ENCODE measurements at regions not wholly inside any gene's neighbourhood (a gene's known extent, or its start where the extent isn't known, plus 50 kb on each side); places are given as distances from the start of the nearest gene placed in this dataset.

GRCh38 chr7:67438913-67439505 lies 442.4 kb downstream of the TYW1 start:
- Histone ChIP-seq H3K4me1 (replicated peaks in 1 of 2) (peaks cover 17 to 24% of the 10 kb centered on the region in 2 donors), H3K4me3 (no peak overlapping the region), H3K27ac (no peak overlapping the region)
- WGBS, 10 experiments = 0 to 100% (median 58%) methylated on average over 1 to 6 of the region's 13 CpGs
- ATAC-seq (replicated peaks in 6 of 8) = peak in 3 of 8 experiments; percentile 12 to 29 (median 15)
- in situ Hi-C loops (cut with MboI; ENCODE audit: low pct_unique_long_range_greater_than_20kb in 2 of 9, low sequenced_read_pairs in 9 of 9, unreplicated experiment in 9 of 9) = no loop called here

DNA sequence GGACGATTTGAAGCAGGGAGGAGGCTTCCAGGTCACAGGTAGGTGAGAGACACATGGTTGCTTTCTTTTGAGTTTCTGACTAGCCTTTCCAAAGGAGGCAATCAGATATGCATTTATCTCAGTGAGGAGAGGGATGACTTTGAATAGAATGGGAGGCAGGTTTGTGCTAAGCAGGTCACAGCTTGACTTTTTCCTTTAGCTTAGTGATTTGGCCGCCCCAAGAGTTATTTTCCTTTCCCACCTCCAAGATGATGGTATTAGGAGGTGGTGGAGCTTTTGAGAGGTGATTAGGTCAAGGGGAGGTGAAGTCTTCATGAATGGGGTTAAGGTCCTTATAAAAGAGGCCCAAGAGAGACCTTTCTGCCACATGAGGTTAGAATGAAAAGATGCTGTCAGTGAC lies 443.7 kb downstream of the TYW1 start:
- 0 to 50% (median 0%) methylated on average over 1 of the region's 2 CpGs; no CpG with 5 or more reads in 7 of the 10 experiments for WGBS, 10 experiments
- no peak overlapping the region for H3K27ac ChIP-seq
- in situ Hi-C loops (cut with MboI; ENCODE audit: low pct_unique_long_range_greater_than_20kb in 2 of 9, low sequenced_read_pairs in 9 of 9, unreplicated experiment in 9 of 9) = no loop called here
- peaks cover 17 to 24% of the 10 kb centered on the region in 2 donors for H3K4me1 ChIP-seq (replicated peaks in 1 of 2)
- no peak for ATAC-seq (replicated peaks in 6 of 8)
- no peak overlapping the region for H3K4me3 ChIP-seq

DNA sequence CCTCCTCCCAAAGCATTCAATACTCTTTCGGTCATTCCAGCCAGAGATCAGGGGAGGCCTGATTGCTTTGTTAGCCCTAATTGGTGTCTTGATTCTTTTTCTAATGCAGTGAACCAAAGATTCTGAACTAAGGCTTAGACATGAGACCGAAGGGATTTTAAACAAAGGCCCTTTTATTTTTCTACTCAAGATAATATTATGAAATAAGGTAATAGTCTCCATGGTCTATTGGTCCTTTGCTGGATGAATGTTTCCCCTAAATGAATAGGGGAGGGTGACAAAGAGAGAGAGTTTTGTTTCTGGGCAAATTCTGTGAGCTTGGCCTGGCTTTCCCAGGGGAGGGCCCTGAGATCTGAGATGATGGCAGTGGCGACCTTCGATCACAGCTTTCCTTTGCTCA lies 449.1 kb downstream of the TYW1 start:
- no peak overlapping the region for H3K4me3 ChIP-seq
- no peak overlapping the region for H3K27ac ChIP-seq
- peaks cover 0 to under 1% of the 10 kb centered on the region in 2 donors for H3K4me1 ChIP-seq (replicated peaks in 1 of 2)
- 10 to 92% (median 49%) methylated on average over 1 to 4 of the region's 4 CpGs for WGBS, 10 experiments
- in situ Hi-C loops (cut with MboI; ENCODE audit: low pct_unique_long_range_greater_than_20kb in 2 of 9, low sequenced_read_pairs in 9 of 9, unreplicated experiment in 9 of 9) = no loop called here
- ATAC-seq (replicated peaks in 6 of 8) = no peak

DNA sequence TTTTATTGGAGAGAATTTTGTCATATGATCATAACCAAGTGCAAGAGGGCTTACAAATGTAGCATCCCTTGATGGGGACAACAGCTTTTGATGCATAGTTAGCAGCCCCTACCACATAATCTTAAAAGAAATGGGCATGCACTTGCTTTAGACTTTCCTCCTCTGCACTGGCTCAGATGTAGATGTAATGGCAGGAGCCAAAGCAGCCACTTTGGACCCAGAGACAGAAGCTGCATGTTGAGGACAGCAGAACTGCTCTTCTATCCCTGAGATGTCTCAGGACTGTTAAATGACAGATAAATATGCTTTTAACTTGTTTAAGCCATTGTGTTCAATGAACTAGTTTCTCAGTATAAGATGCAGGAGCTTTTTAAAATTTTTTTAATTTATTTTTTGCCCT lies 450.7 kb downstream of the TYW1 start:
- ATAC-seq (replicated peaks in 6 of 8) = no peak
- Histone ChIP-seq H3K4me1 (replicated peaks in 1 of 2) (no peaks in the 10 kb centered on the region), H3K27ac (no peak overlapping the region), H3K4me3 (no peak overlapping the region)
- in situ Hi-C loops (cut with MboI; ENCODE audit: low pct_unique_long_range_greater_than_20kb in 2 of 9, low sequenced_read_pairs in 9 of 9, unreplicated experiment in 9 of 9) = no loop called here

GRCh38 chr7:67448271-67448670 lies 451.6 kb downstream of the TYW1 start:
- in situ Hi-C loops (cut with MboI; ENCODE audit: low pct_unique_long_range_greater_than_20kb in 2 of 9, low sequenced_read_pairs in 9 of 9, unreplicated experiment in 9 of 9) = no loop called here
- no peak overlapping the region for H3K4me3 ChIP-seq
- peaks cover under 1 to 5% of the 10 kb centered on the region in 2 donors for H3K4me1 ChIP-seq (replicated peaks in 1 of 2)
- H3K27ac ChIP-seq = no peak overlapping the region
- no peak for ATAC-seq (replicated peaks in 6 of 8)
- 0 to 100% (median 82%) methylated on average over 1 of the region's 1 CpG; no CpG with 5 or more reads in 2 of the 10 experiments for WGBS, 10 experiments

DNA sequence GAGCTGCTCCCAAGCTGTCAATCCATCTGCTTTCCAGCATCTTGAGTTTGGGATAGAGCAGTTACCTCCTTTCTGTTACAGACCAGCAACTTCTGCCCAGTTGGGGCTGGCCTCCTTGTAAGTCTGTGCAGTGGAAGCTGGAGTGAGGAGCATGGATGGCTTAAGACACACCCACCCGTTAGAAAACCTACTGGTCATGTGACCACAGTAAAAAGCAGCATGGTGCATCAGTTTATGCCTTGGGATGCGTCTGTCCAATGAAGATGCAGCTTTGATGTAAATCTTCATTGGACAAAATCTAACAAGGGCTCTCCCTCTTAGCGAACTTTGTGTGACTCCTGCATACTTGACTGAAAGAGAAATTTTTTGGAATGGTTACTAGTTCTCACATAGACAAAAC lies 453.5 kb downstream of the TYW1 start:
- WGBS, 10 experiments = 0 to 88% (median 61%) methylated on average over 1 to 3 of the region's 3 CpGs; no CpG with 5 or more reads in 1 of the 10 experiments
- no peak overlapping the region for H3K27ac ChIP-seq
- no peak for ATAC-seq (replicated peaks in 6 of 8)
- peaks cover 9 to 16% of the 10 kb centered on the region in 2 donors for H3K4me1 ChIP-seq (replicated peaks in 1 of 2)
- no peak overlapping the region for H3K4me3 ChIP-seq
- in situ Hi-C loops (cut with MboI; ENCODE audit: low pct_unique_long_range_greater_than_20kb in 2 of 9, low sequenced_read_pairs in 9 of 9, unreplicated experiment in 9 of 9) = no loop called here

- in situ Hi-C loops (cut with MboI; ENCODE audit: low pct_unique_long_range_greater_than_20kb in 2 of 9, low sequenced_read_pairs in 9 of 9, unreplicated experiment in 9 of 9) = no loop called here
- peaks cover 9 to 16% of the 10 kb centered on the region in 2 donors for H3K4me1 ChIP-seq (replicated peaks in 1 of 2)
- no peak for ATAC-seq (replicated peaks in 6 of 8)
- no peak overlapping the region for H3K27ac ChIP-seq
- WGBS, 10 experiments = 17 to 93% (median 63%) methylated on average over 3 to 6 of the region's 9 CpGs; no CpG with 5 or more reads in 3 of the 10 experiments
- H3K4me3 ChIP-seq = no peak overlapping the region
Measured at GRCh38 chr7:67451306-67451705, 454.7 kb downstream of the TYW1 start.

- Histone ChIP-seq H3K27ac (no peak overlapping the region), H3K4me1 (replicated peaks in 1 of 2) (peaks cover 9 to 16% of the 10 kb centered on the region in 2 donors), H3K4me3 (no peak overlapping the region)
- no peak for ATAC-seq (replicated peaks in 6 of 8)
- 58 to 100% (median 84%) methylated on average over 1 to 6 of the region's 6 CpGs for WGBS, 10 experiments
- in situ Hi-C loops (cut with MboI; ENCODE audit: low pct_unique_long_range_greater_than_20kb in 2 of 9, low sequenced_read_pairs in 9 of 9, unreplicated experiment in 9 of 9) = no loop called here
Measured at GRCh38 chr7:67452516-67453026, 455.9 kb downstream of the TYW1 start.

GRCh38 chr7:67453580-67454380 lies 457.1 kb downstream of the TYW1 start:
- peaks cover 9 to 16% of the 10 kb centered on the region in 2 donors for H3K4me1 ChIP-seq (replicated peaks in 1 of 2)
- peak in 4 of 8 experiments; percentile 74 to 93 (median 92) for ATAC-seq (replicated peaks in 6 of 8)
- no peak overlapping the region for H3K4me3 ChIP-seq
- 16 to 75% (median 52%) methylated on average over 2 to 12 of the region's 16 CpGs; no CpG with 5 or more reads in 1 of the 10 experiments for WGBS, 10 experiments
- in situ Hi-C loops (cut with MboI; ENCODE audit: low pct_unique_long_range_greater_than_20kb in 2 of 9, low sequenced_read_pairs in 9 of 9, unreplicated experiment in 9 of 9) = no loop called here
- peak overlapping the region; percentile 23 to 63 for H3K27ac ChIP-seq

GRCh38 chr7:67455508-67455907 lies 458.9 kb downstream of the TYW1 start:
- Histone ChIP-seq H3K4me1 (replicated peaks in 1 of 2) (peaks cover 9 to 16% of the 10 kb centered on the region in 2 donors), H3K4me3 (no peak overlapping the region), H3K27ac (no peak overlapping the region)
- 17 to 100% (median 75%) methylated on average over 1 of the region's 1 CpG; no CpG with 5 or more reads in 1 of the 10 experiments for WGBS, 10 experiments
- ATAC-seq (replicated peaks in 6 of 8) = no peak
- in situ Hi-C loops (cut with MboI; ENCODE audit: low pct_unique_long_range_greater_than_20kb in 2 of 9, low sequenced_read_pairs in 9 of 9, unreplicated experiment in 9 of 9) = no loop called here

GRCh38 chr7:67462781-67463191 lies 466.2 kb downstream of the TYW1 start:
- H3K4me1 ChIP-seq (replicated peaks in 1 of 2) = peaks cover 13 to 20% of the 10 kb centered on the region in 2 donors
- peak overlapping the region in 1 of 2 donors; percentile 4 for H3K27ac ChIP-seq
- in situ Hi-C loops (cut with MboI; ENCODE audit: low pct_unique_long_range_greater_than_20kb in 2 of 9, low sequenced_read_pairs in 9 of 9, unreplicated experiment in 9 of 9) = no loop called here
- no peak overlapping the region for H3K4me3 ChIP-seq
- 0 to 20% (median 10%) methylated on average over 1 to 5 of the region's 9 CpGs; no CpG with 5 or more reads in 6 of the 10 experiments for WGBS, 10 experiments
- peak in 7 of 8 experiments; percentile 16 to 99 (median 98) for ATAC-seq (replicated peaks in 6 of 8)

- 0 to 100% (median 86%) methylated on average over 1 of the region's 1 CpG; no CpG with 5 or more reads in 5 of the 10 experiments for WGBS, 10 experiments
- in situ Hi-C loops (cut with MboI; ENCODE audit: low pct_unique_long_range_greater_than_20kb in 2 of 9, low sequenced_read_pairs in 9 of 9, unreplicated experiment in 9 of 9) = no loop called here
- no peak overlapping the region for H3K4me3 ChIP-seq
- peak overlapping the region in 1 of 2 donors; percentile 4 for H3K27ac ChIP-seq
- ATAC-seq (replicated peaks in 6 of 8) = no peak
- H3K4me1 ChIP-seq (replicated peaks in 1 of 2) = peaks cover 13 to 20% of the 10 kb centered on the region in 2 donors
Measured at GRCh38 chr7:67463316-67463715, 466.7 kb downstream of the TYW1 start.

DNA sequence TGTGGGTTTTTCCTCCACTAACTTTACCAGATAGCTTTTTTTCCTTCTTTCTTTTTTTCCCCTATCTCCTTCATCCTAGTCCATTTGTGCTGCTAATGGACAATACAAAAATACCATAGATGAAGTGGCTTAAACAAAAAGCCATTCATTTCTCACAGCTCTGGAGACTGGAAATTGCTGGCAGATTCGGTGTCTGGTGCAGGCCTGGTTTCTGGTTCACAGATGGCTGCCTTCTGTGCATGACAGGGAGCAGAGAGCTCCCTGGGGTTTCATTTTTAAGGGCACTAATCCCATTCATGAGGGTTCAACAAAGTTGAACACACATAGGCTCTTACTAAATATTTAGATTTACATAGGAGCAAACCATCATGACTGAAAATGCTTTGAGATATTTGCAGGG lies 467.4 kb downstream of the TYW1 start:
- WGBS, 10 experiments = 0 to 75% (median 44%) methylated on average over 1 of the region's 1 CpG; no CpG with 5 or more reads in 4 of the 10 experiments
- H3K4me3 ChIP-seq = no peak overlapping the region
- ATAC-seq (replicated peaks in 6 of 8) = no peak
- peaks cover 13 to 20% of the 10 kb centered on the region in 2 donors for H3K4me1 ChIP-seq (replicated peaks in 1 of 2)
- in situ Hi-C loops (cut with MboI; ENCODE audit: low pct_unique_long_range_greater_than_20kb in 2 of 9, low sequenced_read_pairs in 9 of 9, unreplicated experiment in 9 of 9) = no loop called here
- no peak overlapping the region for H3K27ac ChIP-seq

Measured in motor neuron (in vitro differentiated cells).